ENCODE measurements at regions not wholly inside any gene's neighbourhood (a gene's known extent, or its start where the extent isn't known, plus 50 kb on each side); places are given as distances from the start of the nearest gene placed in this dataset.
A peak's percentile ranks its signal among the peaks of the same experiment; 100 is the strongest.
"Not testable (repeated sequence)": the region's sequence is repeated elsewhere in the genome, so short reads cannot be mapped to it uniquely, and the experiment has no call there.

DNA sequence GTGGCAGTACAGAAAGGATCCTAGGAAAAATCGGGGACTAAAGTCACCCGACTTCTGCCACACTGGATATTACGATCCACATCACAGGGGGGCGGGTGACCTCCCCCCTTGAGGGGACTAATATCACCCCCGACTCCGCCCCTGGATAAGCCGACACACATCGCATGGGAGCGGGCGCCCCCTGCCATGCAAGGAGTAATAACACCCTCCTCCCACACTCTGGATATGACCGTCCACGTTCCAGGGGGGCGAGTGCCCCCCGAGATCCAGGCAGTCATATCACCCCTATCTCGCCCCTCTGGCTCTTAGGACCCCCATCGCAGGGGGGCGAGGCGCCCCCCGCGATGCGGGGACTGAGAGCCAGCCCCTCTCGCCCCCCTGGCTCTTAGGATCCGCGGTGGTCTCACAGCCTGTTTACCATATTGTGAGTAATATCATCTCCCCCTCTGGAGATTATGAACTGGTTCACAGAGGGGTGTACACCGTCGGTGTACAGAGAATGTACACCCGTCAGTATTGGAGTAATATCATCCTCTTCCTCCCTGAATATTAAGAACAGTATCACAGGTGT lies 423.0 kb downstream of the DIRAS2 start:
- DNase-seq (ENCODE audit: low spot score) = peak; percentile 62
- H3K27ac Mint-ChIP-seq (ENCODE audit: unreplicated experiment) = no peak overlapping the region
- peaks cover 5% of the 10 kb centered on the region for H3K4me1 Mint-ChIP-seq (ENCODE audit: unreplicated experiment)
- no peaks in the 10 kb centered on the region for H3K27me3 Mint-ChIP-seq (ENCODE audit: unreplicated experiment)
- TF ChIP-seq, protein P1, sequence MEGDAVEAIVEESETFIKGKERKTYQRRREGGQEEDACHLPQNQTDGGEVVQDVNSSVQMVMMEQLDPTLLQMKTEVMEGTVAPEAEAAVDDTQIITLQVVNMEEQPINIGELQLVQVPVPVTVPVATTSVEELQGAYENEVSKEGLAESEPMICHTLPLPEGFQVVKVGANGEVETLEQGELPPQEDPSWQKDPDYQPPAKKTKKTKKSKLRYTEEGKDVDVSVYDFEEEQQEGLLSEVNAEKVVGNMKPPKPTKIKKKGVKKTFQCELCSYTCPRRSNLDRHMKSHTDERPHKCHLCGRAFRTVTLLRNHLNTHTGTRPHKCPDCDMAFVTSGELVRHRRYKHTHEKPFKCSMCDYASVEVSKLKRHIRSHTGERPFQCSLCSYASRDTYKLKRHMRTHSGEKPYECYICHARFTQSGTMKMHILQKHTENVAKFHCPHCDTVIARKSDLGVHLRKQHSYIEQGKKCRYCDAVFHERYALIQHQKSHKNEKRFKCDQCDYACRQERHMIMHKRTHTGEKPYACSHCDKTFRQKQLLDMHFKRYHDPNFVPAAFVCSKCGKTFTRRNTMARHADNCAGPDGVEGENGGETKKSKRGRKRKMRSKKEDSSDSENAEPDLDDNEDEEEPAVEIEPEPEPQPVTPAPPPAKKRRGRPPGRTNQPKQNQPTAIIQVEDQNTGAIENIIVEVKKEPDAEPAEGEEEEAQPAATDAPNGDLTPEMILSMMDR (IDR thresholded peaks at IDR 0.05; ENCODE audit: unreplicated experiment) = peak; percentile 71
- no peaks in the 10 kb centered on the region for H3K36me3 Mint-ChIP-seq (ENCODE audit: low read depth, unreplicated experiment)
- H3K9me3 Mint-ChIP-seq (ENCODE audit: unreplicated experiment) = no peaks in the 10 kb centered on the region
- peak overlapping the region; percentile 48 for H3K4me3 Mint-ChIP-seq (ENCODE audit: unreplicated experiment)

DNA sequence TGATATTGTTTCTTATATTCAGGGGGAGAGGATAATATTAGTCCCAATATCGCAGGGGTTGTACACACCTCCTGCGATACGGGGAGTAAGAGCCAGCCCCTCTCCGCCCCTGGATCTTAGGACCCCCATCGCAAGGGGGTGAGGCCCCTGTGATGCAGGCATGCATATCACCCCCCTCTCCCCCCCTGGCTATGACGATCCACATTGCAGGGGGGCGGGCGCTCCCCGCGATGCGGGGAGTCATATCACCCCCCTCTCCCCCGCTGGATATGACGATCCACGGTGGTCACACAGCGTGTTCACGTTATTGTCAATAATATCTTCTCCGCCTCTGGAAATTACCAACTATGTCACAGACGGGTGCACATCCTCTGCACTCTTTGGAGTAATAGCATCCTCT lies 420.7 kb downstream of the DIRAS2 start:
- not testable (repeated sequence) for DNase-seq (ENCODE audit: low spot score); H3K36me3 Mint-ChIP-seq (ENCODE audit: low read depth, unreplicated experiment); H3K4me3 Mint-ChIP-seq (ENCODE audit: unreplicated experiment); H3K27ac Mint-ChIP-seq (ENCODE audit: unreplicated experiment); H3K9me3 Mint-ChIP-seq (ENCODE audit: unreplicated experiment); H3K27me3 Mint-ChIP-seq (ENCODE audit: unreplicated experiment)
- H3K4me1 Mint-ChIP-seq (ENCODE audit: unreplicated experiment) = peaks cover 11% of the 10 kb centered on the region

GRCh38 chr9:90226839-90227338 lies 415.7 kb downstream of the DIRAS2 start:
- H3K27ac Mint-ChIP-seq (ENCODE audit: unreplicated experiment); H3K27me3 Mint-ChIP-seq (ENCODE audit: unreplicated experiment); H3K9me3 Mint-ChIP-seq (ENCODE audit: unreplicated experiment); H3K36me3 Mint-ChIP-seq (ENCODE audit: low read depth, unreplicated experiment); H3K4me3 Mint-ChIP-seq (ENCODE audit: unreplicated experiment): not testable (repeated sequence)
- peak; percentile 60 for DNase-seq (ENCODE audit: low spot score)
- TF ChIP-seq, protein P1 (IDR thresholded peaks at IDR 0.05; ENCODE audit: unreplicated experiment) = peak; percentile 63
- peaks cover 11% of the 10 kb centered on the region for H3K4me1 Mint-ChIP-seq (ENCODE audit: unreplicated experiment)

DNA sequence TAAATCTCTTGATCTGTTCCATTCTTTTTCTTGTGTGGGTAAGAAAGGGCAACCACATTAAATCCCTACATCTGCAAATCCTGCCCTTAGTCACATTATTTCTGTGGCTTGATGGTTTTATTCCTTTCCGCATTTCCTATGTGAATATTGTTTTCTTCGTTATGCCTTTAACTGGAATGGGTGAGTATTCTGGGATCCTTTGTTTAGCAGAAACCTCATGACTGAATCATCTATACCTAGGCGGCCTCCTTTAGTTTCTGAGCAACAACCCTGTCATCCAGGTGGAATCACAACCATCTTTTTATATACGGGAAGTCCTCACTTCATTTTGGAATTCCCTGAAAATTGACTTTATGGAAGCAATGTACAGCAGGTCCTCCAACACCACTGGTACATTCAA lies 409.5 kb downstream of the DIRAS2 start:
- not testable (repeated sequence) for H3K4me1 Mint-ChIP-seq (ENCODE audit: unreplicated experiment); H3K4me3 Mint-ChIP-seq (ENCODE audit: unreplicated experiment); DNase-seq (ENCODE audit: low spot score); H3K27ac Mint-ChIP-seq (ENCODE audit: unreplicated experiment); H3K36me3 Mint-ChIP-seq (ENCODE audit: low read depth, unreplicated experiment); H3K27me3 Mint-ChIP-seq (ENCODE audit: unreplicated experiment); H3K9me3 Mint-ChIP-seq (ENCODE audit: unreplicated experiment)

DNA sequence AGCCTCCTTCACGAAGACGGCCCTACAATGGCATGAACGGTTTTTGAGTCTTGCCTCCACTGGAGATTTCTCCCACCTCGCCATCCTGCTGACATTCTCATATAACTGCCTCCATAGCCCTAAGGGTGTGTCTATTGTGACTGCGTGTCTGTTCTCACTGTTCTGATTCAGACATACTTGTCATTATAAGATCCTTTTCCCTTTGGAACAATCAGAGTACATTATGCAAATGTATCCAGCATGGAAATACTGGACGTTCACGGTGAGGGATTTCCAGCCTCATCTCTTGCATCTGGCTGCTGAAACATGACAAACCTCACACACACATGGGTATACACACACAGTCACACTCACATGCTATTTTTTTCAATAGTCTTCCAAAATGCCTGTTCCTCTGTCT lies 402.1 kb downstream of the DIRAS2 start:
- Mint-ChIP-seq H3K9me3 (ENCODE audit: unreplicated experiment) (no peaks in the 10 kb centered on the region), H3K4me3 (ENCODE audit: unreplicated experiment) (no peak overlapping the region), H3K27ac (ENCODE audit: unreplicated experiment) (no peak overlapping the region), H3K4me1 (ENCODE audit: unreplicated experiment) (no peaks in the 10 kb centered on the region), H3K36me3 (ENCODE audit: low read depth, unreplicated experiment) (no peaks in the 10 kb centered on the region), H3K27me3 (ENCODE audit: unreplicated experiment) (no peaks in the 10 kb centered on the region)
- DNase-seq (ENCODE audit: low spot score) = no peak
- TF ChIP-seq, protein P1 (IDR thresholded peaks at IDR 0.05; ENCODE audit: unreplicated experiment) = no peak

- TF ChIP-seq, protein P1 (IDR thresholded peaks at IDR 0.05; ENCODE audit: unreplicated experiment) = no peak
- Mint-ChIP-seq H3K36me3 (ENCODE audit: low read depth, unreplicated experiment) (no peaks in the 10 kb centered on the region), H3K27me3 (ENCODE audit: unreplicated experiment) (no peaks in the 10 kb centered on the region), H3K4me1 (ENCODE audit: unreplicated experiment) (no peaks in the 10 kb centered on the region), H3K4me3 (ENCODE audit: unreplicated experiment) (no peak overlapping the region), H3K27ac (ENCODE audit: unreplicated experiment) (no peak overlapping the region), H3K9me3 (ENCODE audit: unreplicated experiment) (no peaks in the 10 kb centered on the region)
- no peak for DNase-seq (ENCODE audit: low spot score)
Observed at GRCh38 chr9:90245661-90246060, 397.0 kb downstream of the DIRAS2 start.

All from endothelial cell (in vitro differentiated cells).